Neural crest cell (in vitro differentiated cells): ENCODE measurements at regions not wholly inside any gene's neighbourhood (a gene's known extent, or its start where the extent isn't known, plus 50 kb on each side); places are given as distances from the start of the nearest gene placed in this dataset.

Source experiments
- DNase-seq: peaks from one replicate; pipeline ENCODE4 v3.0.0; 2021; ENCODE audit warnings: low read depth, mixed read lengths, low spot score
- H3K27ac Mint-ChIP-seq: one replicate; pipeline ENCODE4 v1.8.0; 2021; ENCODE audit warnings: mild to moderate bottlenecking, mixed read lengths; ENCODE audit not compliant: unreplicated experiment
- H3K27me3 Mint-ChIP-seq: 2 replicates; pipeline ENCODE4 v1.8.0; 2021; ENCODE audit warnings: low read depth, mild to moderate bottlenecking, mixed read lengths
- H3K36me3 Mint-ChIP-seq: 2 replicates; pipeline ENCODE4 v1.8.0; 2021; ENCODE audit warnings: low read depth, mild to moderate bottlenecking, mixed read lengths
- H3K4me1 Mint-ChIP-seq: 2 replicates; pipeline ENCODE4 v1.8.0; 2021; ENCODE audit warnings: mixed read lengths
- H3K4me3 Mint-ChIP-seq: one replicate; pipeline ENCODE4 v1.8.0; 2021; ENCODE audit warnings: mild to moderate bottlenecking, mixed read lengths
- H3K9me3 Mint-ChIP-seq: 2 replicates; pipeline ENCODE4 v1.8.0; 2021; ENCODE audit warnings: mixed read lengths
- TF ChIP-seq, protein P1 (sequence below): fragments of 200-600 bp; sonication (generic); conservative IDR thresholded peaks from 2 replicates; pipeline ENCODE4 v1.5.0; 2021; ENCODE audit warnings: antibody characterized with exemption, mild to moderate bottlenecking

- H3K27ac Mint-ChIP-seq, result no peak overlapping the region
- TF ChIP-seq, protein P1, sequence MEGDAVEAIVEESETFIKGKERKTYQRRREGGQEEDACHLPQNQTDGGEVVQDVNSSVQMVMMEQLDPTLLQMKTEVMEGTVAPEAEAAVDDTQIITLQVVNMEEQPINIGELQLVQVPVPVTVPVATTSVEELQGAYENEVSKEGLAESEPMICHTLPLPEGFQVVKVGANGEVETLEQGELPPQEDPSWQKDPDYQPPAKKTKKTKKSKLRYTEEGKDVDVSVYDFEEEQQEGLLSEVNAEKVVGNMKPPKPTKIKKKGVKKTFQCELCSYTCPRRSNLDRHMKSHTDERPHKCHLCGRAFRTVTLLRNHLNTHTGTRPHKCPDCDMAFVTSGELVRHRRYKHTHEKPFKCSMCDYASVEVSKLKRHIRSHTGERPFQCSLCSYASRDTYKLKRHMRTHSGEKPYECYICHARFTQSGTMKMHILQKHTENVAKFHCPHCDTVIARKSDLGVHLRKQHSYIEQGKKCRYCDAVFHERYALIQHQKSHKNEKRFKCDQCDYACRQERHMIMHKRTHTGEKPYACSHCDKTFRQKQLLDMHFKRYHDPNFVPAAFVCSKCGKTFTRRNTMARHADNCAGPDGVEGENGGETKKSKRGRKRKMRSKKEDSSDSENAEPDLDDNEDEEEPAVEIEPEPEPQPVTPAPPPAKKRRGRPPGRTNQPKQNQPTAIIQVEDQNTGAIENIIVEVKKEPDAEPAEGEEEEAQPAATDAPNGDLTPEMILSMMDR, result no peak
- no peak for DNase-seq
- H3K36me3 Mint-ChIP-seq, result no peaks in the 10 kb centered on the region
- no peaks in the 10 kb centered on the region for H3K4me1 Mint-ChIP-seq
- no peaks in the 10 kb centered on the region for H3K9me3 Mint-ChIP-seq
- no peaks in the 10 kb centered on the region for H3K27me3 Mint-ChIP-seq
- no peak overlapping the region for H3K4me3 Mint-ChIP-seq
Observed at GRCh38 chr4:135144498-135144897, 942.9 kb upstream of the PABPC4L start.

DNA sequence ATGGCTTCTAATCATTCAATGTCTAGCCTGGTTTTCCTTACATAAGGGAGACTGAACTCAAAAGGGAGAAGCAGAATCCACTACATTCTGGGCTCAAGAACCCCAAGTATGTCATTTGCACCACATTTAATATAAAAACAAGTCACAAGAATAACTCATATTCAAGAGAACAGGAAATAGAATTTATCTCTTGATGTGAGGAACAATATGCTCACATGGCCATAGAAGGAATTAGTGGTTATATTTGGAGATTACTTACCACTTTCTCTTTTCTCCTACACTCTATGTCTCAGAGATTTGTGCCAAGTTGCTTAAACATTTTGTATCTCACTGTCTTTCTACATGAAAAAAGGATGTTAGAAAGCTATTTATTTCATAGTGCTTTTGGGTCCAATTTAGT is 922.6 kb upstream of the PABPC4L start:
- H3K4me1 Mint-ChIP-seq, result no peaks in the 10 kb centered on the region
- DNase-seq, result no peak
- TF ChIP-seq, protein P1, result no peak
- H3K4me3 Mint-ChIP-seq, result no peak overlapping the region
- no peaks in the 10 kb centered on the region for H3K36me3 Mint-ChIP-seq
- no peaks in the 10 kb centered on the region for H3K9me3 Mint-ChIP-seq
- H3K27me3 Mint-ChIP-seq, result no peaks in the 10 kb centered on the region
- H3K27ac Mint-ChIP-seq, result no peak overlapping the region

DNA sequence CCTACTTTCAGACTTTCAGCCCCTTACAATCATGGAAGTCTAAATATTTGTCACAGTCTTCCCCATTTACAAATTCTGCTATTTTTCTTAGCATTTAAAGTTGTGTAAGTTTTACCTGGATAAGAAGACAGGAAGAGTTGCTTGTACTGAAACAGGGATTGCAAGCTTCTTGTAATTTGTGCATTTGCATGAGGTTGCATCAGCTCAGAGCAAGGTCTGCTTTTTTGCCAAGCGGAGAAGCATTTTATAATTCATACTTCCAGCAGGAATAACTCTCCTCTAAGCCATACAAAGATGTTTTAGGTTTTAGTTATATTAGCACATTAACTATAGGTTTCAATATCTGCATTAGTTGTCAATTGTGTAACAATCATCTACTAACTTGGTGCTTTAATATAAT is 922.0 kb upstream of the PABPC4L start:
- Mint-ChIP-seq H3K27me3 (no peaks in the 10 kb centered on the region), H3K27ac (no peak overlapping the region), H3K9me3 (no peaks in the 10 kb centered on the region), H3K4me3 (no peak overlapping the region), H3K36me3 (no peaks in the 10 kb centered on the region), H3K4me1 (no peaks in the 10 kb centered on the region)
- no peak for DNase-seq
- TF ChIP-seq, protein P1, result no peak

- no peak overlapping the region for H3K4me3 Mint-ChIP-seq
Observed at GRCh38 chr4:135122457-135122856, 920.9 kb upstream of the PABPC4L start.

GRCh38 chr4:135120195-135120594 is 918.6 kb upstream of the PABPC4L start:
- no peaks in the 10 kb centered on the region for H3K9me3 Mint-ChIP-seq
- H3K27me3 Mint-ChIP-seq, result no peaks in the 10 kb centered on the region
- H3K4me1 Mint-ChIP-seq, result no peaks in the 10 kb centered on the region
- H3K36me3 Mint-ChIP-seq, result no peaks in the 10 kb centered on the region
- H3K4me3 Mint-ChIP-seq, result no peak overlapping the region
- DNase-seq, result no peak
- no peak overlapping the region for H3K27ac Mint-ChIP-seq
- TF ChIP-seq, protein P1, result no peak

More at GRCh38 chr4:135122457-135122856, 920.9 kb upstream of the PABPC4L start:
- TF ChIP-seq, protein P1, result no peak
- Mint-ChIP-seq H3K9me3 (no peaks in the 10 kb centered on the region), H3K36me3 (no peaks in the 10 kb centered on the region), H3K27ac (no peak overlapping the region), H3K27me3 (no peaks in the 10 kb centered on the region), H3K4me1 (no peaks in the 10 kb centered on the region)
- DNase-seq, result no peak

GRCh38 chr4:135114079-135114478 is 912.5 kb upstream of the PABPC4L start:
- peaks cover 3% of the 10 kb centered on the region for H3K36me3 Mint-ChIP-seq
- H3K27me3 Mint-ChIP-seq, result no peaks in the 10 kb centered on the region
- peaks cover 3% of the 10 kb centered on the region for H3K9me3 Mint-ChIP-seq
- H3K4me1 Mint-ChIP-seq, result no peaks in the 10 kb centered on the region
- DNase-seq, result no peak
- H3K4me3 Mint-ChIP-seq, result no peak overlapping the region
- TF ChIP-seq, protein P1, result no peak
- no peak overlapping the region for H3K27ac Mint-ChIP-seq
